ENCODE measurements at regions not wholly inside any gene's neighbourhood (a gene's known extent, or its start where the extent isn't known, plus 50 kb on each side); places are given as distances from the start of the nearest gene placed in this dataset.

DNA sequence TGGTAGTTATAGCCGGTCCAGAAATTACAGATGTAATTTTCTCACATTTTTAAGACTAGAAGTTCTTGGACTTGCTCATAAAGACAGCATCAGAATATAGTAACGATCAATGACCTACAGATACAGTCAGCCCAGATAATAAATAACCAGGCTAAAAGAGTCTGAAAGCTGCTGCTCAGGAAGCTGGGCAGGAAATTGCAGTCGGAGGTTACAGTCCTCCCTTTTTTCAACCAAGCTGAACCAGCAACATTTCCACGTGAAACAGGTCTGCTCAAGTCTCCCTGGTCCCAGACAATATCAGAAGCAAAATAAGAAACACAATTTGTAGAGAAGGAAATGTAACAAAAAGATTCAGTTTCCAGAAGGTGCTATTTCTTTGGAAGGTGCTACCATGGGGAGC is 457.4 kb downstream of the SIPA1L2 start (continued):
- TF ChIP-seq, protein P1, sequence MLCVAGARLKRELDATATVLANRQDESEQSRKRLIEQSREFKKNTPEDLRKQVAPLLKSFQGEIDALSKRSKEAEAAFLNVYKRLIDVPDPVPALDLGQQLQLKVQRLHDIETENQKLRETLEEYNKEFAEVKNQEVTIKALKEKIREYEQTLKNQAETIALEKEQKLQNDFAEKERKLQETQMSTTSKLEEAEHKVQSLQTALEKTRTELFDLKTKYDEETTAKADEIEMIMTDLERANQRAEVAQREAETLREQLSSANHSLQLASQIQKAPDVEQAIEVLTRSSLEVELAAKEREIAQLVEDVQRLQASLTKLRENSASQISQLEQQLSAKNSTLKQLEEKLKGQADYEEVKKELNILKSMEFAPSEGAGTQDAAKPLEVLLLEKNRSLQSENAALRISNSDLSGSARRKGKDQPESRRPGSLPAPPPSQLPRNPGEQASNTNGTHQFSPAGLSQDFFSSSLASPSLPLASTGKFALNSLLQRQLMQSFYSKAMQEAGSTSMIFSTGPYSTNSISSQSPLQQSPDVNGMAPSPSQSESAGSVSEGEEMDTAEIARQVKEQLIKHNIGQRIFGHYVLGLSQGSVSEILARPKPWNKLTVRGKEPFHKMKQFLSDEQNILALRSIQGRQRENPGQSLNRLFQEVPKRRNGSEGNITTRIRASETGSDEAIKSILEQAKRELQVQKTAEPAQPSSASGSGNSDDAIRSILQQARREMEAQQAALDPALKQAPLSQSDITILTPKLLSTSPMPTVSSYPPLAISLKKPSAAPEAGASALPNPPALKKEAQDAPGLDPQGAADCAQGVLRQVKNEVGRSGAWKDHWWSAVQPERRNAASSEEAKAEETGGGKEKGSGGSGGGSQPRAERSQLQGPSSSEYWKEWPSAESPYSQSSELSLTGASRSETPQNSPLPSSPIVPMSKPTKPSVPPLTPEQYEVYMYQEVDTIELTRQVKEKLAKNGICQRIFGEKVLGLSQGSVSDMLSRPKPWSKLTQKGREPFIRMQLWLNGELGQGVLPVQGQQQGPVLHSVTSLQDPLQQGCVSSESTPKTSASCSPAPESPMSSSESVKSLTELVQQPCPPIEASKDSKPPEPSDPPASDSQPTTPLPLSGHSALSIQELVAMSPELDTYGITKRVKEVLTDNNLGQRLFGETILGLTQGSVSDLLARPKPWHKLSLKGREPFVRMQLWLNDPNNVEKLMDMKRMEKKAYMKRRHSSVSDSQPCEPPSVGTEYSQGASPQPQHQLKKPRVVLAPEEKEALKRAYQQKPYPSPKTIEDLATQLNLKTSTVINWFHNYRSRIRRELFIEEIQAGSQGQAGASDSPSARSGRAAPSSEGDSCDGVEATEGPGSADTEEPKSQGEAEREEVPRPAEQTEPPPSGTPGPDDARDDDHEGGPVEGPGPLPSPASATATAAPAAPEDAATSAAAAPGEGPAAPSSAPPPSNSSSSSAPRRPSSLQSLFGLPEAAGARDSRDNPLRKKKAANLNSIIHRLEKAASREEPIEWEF (CRISPR knock-in tag; IDR thresholded peaks at IDR 0.05) = no peak
- TF ChIP-seq ZNF174 (CRISPR knock-in tag; IDR thresholded peaks at IDR 0.05) (no peak), NCOA4 (IDR thresholded peaks at IDR 0.05; ENCODE audit: partially characterized antibody) (no peak), ELF1 (tag; IDR thresholded peaks at IDR 0.05) (no peak), NR1H2 (CRISPR knock-in tag; IDR thresholded peaks at IDR 0.05) (no peak), SPI1 (IDR thresholded peaks at IDR 0.05; ENCODE audit: borderline replicate concordance, low read depth, low read length) (no peak), MEF2A (IDR thresholded peaks at IDR 0.05; ENCODE audit: control insufficient read depth, low read depth, low read length) (no peak), KAT7 (CRISPR knock-in tag; IDR thresholded peaks at IDR 0.05; ENCODE audit: borderline replicate concordance) (no peak)

Data from K562 (cell line).